ENCODE measurements at regions not wholly inside any gene's neighbourhood (a gene's known extent, or its start where the extent isn't known, plus 50 kb on each side); places are given as distances from the start of the nearest gene placed in this dataset.

DNA sequence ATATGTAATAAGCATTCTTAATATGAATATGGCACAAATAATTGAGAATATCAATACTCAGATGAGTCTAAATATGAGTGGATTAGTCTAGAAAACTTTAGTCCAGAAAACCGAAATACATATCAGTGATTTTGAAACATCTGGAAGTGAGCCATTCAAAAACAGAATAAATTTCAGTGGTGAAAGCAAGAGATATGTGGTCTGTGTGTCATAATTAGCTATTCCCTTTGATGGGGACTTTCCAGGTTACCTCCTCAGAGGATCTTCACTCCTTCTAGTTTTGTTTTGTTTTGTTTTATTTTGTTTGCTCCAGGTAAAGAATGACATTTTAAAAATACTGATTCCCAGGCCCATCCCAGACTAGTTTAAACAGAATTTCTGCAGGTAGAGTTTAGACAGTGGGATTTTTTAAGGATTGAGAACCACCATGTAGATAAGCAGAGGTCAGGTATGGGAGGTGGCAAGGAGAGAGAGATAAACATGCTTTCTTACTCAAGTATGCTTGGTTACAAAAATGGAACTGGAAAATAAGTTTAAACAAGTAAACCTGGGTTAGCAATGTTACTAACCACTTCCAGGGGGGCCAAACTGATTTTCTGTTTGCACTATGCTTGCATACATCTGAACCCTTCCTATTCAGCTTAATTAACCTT, 70.7 kb downstream of the NABP1 start:
- Histone ChIP-seq H3K9me3 (replicated peaks; ENCODE audit: control insufficient read depth, insufficient read depth, low read length) (no peaks in the 10 kb centered on the region), H3K79me2 (ENCODE audit: control insufficient read depth, insufficient read depth, low read length) (no peaks in the 10 kb centered on the region), H3K4me2 (ENCODE audit: control insufficient read depth, insufficient read depth) (peak overlapping the region; percentile 66), H3K36me3 (ENCODE audit: control insufficient read depth in 2 of 2, insufficient read depth in 2 of 2, low read length in 1 of 2) (no peaks in the 10 kb centered on the region), H3K4me1 (ENCODE audit: control insufficient read depth, insufficient read depth, low read length) (peaks cover 10% of the 10 kb centered on the region), H4K20me1 (ENCODE audit: control insufficient read depth, insufficient read depth) (no peaks in the 10 kb centered on the region), H3K27me3 (replicated peaks in 1 of 2; ENCODE audit: control insufficient read depth in 2 of 2, insufficient read depth in 2 of 2, low read length in 1 of 2) (no peaks in the 10 kb centered on the region), H3K27ac (ENCODE audit: control insufficient read depth, insufficient read depth) (peak overlapping the region; percentile 58; the same call in 1 of the 2 replicates), H2AFZ (ENCODE audit: control insufficient read depth, low read depth, low read length) (peak overlapping the region; percentile 41; the same call in 1 of the 2 replicates), H3K4me3 (no peak overlapping the region), H3K9ac (ENCODE audit: control insufficient read depth, insufficient read depth, low read length) (no peak overlapping the region)
- RAD21 ChIA-PET (ENCODE audit: unreplicated experiment): interaction anchor here (0.5 to 1.4 kb wide), 2 partner anchors 8 to 20 kb away, joined by 3 read pairs; no protein-coding TSS in a partner anchor
- CTCF ChIA-PET: interaction anchor here (0.5 to 3.9 kb wide), 5 partner anchors 9 to 1468 kb away, joined by 3 to 32 read pairs (median 3); no protein-coding TSS in a partner anchor
- WGBS (ENCODE audit: insufficient coverage, insufficient replicate concordance, low lambda C conversion rate, missing lambda C conversion rate): 6% methylated on average over 1 of the region's 1 CpG
- in situ Hi-C loops (cut with MboI) (no loop called here), intact Hi-C loops (cut with micrococcal nuclease; ENCODE audit: unreplicated experiment) (no loop called here)
- DNase-seq (ENCODE audit: low read depth, low spot score): peak; percentile 39
- SMC1A ChIA-PET (ENCODE audit: uncharacterized antibody, unreplicated experiment): interaction anchor here (0.8 to 3.0 kb wide), 8 partner anchors 8 to 194 kb away, joined by 3 to 14 read pairs (median 4); no protein-coding TSS in a partner anchor
- POLR2A ChIA-PET: interaction anchor here (1.1 to 2.8 kb wide), 2 partner anchors 10 to 24 kb away, joined by 3 to 9 read pairs; no protein-coding TSS in a partner anchor
- no peak for FAIRE-seq
- ATAC-seq: peak; percentile 92
- no TSS peak for BruUV-seq (replicated peaks)
- peak; percentile 16; the same call in 1 of the 2 replicates for TF ChIP-seq CREM (IDR thresholded peaks at IDR 0.05; ENCODE audit: low read depth)
- no peak for TF ChIP-seq SMARCA5 (IDR thresholded peaks at IDR 0.05)
- no peak for TF ChIP-seq POLR2AphosphoS2 (IDR thresholded peaks at IDR 0.05; ENCODE audit: low read depth, low read length)
- no peak for TF ChIP-seq MYC (IDR thresholded peaks at IDR 0.05; ENCODE audit: insufficient read depth, insufficient read length, insufficient replicate concordance, low read length, severe bottlenecking)
- TF ChIP-seq, protein P1, sequence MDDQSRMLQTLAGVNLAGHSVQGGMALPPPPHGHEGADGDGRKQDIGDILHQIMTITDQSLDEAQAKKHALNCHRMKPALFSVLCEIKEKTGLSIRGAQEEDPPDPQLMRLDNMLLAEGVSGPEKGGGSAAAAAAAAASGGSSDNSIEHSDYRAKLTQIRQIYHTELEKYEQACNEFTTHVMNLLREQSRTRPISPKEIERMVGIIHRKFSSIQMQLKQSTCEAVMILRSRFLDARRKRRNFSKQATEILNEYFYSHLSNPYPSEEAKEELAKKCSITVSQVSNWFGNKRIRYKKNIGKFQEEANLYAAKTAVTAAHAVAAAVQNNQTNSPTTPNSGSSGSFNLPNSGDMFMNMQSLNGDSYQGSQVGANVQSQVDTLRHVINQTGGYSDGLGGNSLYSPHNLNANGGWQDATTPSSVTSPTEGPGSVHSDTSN (IDR thresholded peaks at IDR 0.05; ENCODE audit: insufficient replicate concordance, low read depth, low read length): no peak
- TF ChIP-seq BCL11A (IDR thresholded peaks at IDR 0.05; ENCODE audit: low read depth, low read length): peak; percentile 48; the same call in 1 of the 2 replicates
- TF ChIP-seq, protein P2, sequence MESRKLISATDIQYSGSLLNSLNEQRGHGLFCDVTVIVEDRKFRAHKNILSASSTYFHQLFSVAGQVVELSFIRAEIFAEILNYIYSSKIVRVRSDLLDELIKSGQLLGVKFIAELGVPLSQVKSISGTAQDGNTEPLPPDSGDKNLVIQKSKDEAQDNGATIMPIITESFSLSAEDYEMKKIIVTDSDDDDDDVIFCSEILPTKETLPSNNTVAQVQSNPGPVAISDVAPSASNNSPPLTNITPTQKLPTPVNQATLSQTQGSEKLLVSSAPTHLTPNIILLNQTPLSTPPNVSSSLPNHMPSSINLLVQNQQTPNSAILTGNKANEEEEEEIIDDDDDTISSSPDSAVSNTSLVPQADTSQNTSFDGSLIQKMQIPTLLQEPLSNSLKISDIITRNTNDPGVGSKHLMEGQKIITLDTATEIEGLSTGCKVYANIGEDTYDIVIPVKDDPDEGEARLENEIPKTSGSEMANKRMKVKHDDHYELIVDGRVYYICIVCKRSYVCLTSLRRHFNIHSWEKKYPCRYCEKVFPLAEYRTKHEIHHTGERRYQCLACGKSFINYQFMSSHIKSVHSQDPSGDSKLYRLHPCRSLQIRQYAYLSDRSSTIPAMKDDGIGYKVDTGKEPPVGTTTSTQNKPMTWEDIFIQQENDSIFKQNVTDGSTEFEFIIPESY (IDR thresholded peaks at IDR 0.05): no peak
- no peak for TF ChIP-seq NFXL1 (IDR thresholded peaks at IDR 0.05; ENCODE audit: borderline replicate concordance)
- TF ChIP-seq IKZF1 (conservative IDR thresholded peaks at IDR 0.05): peak; percentile 60
- 0 out of 2 replicates have a peak, but pooled peaks have one; percentile 10 for TF ChIP-seq IRF4 (IDR thresholded peaks at IDR 0.05; ENCODE audit: low read depth, low read length)
- TF ChIP-seq YBX1 (IDR thresholded peaks at IDR 0.05): no peak
- TF ChIP-seq, protein P3, sequence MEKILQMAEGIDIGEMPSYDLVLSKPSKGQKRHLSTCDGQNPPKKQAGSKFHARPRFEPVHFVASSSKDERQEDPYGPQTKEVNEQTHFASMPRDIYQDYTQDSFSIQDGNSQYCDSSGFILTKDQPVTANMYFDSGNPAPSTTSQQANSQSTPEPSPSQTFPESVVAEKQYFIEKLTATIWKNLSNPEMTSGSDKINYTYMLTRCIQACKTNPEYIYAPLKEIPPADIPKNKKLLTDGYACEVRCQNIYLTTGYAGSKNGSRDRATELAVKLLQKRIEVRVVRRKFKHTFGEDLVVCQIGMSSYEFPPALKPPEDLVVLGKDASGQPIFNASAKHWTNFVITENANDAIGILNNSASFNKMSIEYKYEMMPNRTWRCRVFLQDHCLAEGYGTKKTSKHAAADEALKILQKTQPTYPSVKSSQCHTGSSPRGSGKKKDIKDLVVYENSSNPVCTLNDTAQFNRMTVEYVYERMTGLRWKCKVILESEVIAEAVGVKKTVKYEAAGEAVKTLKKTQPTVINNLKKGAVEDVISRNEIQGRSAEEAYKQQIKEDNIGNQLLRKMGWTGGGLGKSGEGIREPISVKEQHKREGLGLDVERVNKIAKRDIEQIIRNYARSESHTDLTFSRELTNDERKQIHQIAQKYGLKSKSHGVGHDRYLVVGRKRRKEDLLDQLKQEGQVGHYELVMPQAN (conservative IDR thresholded peaks at IDR 0.05): no peak
- TF ChIP-seq CHD1 (IDR thresholded peaks at IDR 0.05; ENCODE audit: low read depth, low read length): no peak
- no peak for TF ChIP-seq SREBF1 (IDR thresholded peaks at IDR 0.05; ENCODE audit: low read length)
- TF ChIP-seq, protein P4, sequence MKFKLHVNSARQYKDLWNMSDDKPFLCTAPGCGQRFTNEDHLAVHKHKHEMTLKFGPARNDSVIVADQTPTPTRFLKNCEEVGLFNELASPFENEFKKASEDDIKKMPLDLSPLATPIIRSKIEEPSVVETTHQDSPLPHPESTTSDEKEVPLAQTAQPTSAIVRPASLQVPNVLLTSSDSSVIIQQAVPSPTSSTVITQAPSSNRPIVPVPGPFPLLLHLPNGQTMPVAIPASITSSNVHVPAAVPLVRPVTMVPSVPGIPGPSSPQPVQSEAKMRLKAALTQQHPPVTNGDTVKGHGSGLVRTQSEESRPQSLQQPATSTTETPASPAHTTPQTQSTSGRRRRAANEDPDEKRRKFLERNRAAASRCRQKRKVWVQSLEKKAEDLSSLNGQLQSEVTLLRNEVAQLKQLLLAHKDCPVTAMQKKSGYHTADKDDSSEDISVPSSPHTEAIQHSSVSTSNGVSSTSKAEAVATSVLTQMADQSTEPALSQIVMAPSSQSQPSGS (IDR thresholded peaks at IDR 0.05; ENCODE audit: low read length): no peak; the same call in 1 of the 2 replicates
- TF ChIP-seq DPF2 (IDR thresholded peaks at IDR 0.05): 0 out of 2 replicates have a peak, but pooled peaks have one; percentile 19
- no peak for TF ChIP-seq ZNF384 (IDR thresholded peaks at IDR 0.05; ENCODE audit: borderline replicate concordance, low read depth, low read length)
